ENCODE measurements at regions not wholly inside any gene's neighbourhood (a gene's known extent, or its start where the extent isn't known, plus 50 kb on each side); places are given as distances from the start of the nearest gene placed in this dataset.

DNA sequence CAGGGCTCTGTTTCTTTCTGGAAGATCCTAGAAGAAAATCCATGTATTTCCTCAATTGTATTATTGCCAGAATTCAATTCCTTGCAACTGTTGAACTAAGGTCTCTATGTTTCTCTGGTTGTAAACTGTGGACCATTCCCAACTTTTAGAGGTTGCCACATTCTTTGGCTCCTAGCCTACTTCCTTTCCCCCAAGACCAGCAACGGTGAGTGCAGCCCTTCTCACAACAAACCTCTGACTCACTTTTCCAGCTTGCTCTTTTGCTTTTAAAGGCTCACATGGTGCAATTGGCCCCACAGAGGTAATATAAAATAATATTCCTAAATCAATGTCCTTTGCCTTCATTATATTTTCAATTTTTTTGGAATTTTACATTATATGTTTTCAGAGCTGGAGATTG is 371.3 kb downstream of the SLITRK5 start:
- no peak for TF ChIP-seq POLR2A (IDR thresholded peaks at IDR 0.05)
- TF ChIP-seq, protein P1, sequence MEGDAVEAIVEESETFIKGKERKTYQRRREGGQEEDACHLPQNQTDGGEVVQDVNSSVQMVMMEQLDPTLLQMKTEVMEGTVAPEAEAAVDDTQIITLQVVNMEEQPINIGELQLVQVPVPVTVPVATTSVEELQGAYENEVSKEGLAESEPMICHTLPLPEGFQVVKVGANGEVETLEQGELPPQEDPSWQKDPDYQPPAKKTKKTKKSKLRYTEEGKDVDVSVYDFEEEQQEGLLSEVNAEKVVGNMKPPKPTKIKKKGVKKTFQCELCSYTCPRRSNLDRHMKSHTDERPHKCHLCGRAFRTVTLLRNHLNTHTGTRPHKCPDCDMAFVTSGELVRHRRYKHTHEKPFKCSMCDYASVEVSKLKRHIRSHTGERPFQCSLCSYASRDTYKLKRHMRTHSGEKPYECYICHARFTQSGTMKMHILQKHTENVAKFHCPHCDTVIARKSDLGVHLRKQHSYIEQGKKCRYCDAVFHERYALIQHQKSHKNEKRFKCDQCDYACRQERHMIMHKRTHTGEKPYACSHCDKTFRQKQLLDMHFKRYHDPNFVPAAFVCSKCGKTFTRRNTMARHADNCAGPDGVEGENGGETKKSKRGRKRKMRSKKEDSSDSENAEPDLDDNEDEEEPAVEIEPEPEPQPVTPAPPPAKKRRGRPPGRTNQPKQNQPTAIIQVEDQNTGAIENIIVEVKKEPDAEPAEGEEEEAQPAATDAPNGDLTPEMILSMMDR (IDR thresholded peaks at IDR 0.05), result no peak

Data from prostate gland (tissue), 2 donors.